HG02852 (cell line): ENCODE measurements at regions not wholly inside any gene's neighbourhood (a gene's known extent, or its start where the extent isn't known, plus 50 kb on each side); places are given as distances from the start of the nearest gene placed in this dataset.
"Not testable (repeated sequence)": the region's sequence is repeated elsewhere in the genome, so short reads cannot be mapped to it uniquely, and the experiment has no call there.

Experiments used
- ATAC-seq: cut with Tn5 transposase; IDR thresholded peaks from one replicate; pipeline ENCODE4 v1.9.1; 2021; ENCODE audit warnings: mild to moderate bottlenecking, moderate library complexity; ENCODE audit not compliant: unreplicated experiment

DNA sequence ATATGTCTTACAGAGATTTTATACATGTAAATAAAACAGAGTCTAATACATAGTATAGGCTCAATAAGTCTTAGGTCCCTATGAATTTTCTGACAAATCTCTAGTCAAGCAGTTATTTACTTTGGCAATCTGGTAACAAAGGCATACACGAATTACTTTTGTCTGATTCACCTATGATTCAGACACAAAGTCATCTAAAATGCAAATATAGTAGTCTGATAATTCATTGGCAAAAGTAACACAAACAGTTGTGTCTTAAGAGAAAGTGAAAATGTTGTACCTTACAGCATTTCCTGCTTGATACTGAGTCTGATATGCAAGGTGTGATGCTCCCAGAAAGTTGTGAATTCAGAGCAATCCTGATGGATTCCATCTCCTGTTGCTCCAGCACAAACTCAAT is 209.4 kb upstream of the PRSS1 start:
- ATAC-seq, result no peak

DNA sequence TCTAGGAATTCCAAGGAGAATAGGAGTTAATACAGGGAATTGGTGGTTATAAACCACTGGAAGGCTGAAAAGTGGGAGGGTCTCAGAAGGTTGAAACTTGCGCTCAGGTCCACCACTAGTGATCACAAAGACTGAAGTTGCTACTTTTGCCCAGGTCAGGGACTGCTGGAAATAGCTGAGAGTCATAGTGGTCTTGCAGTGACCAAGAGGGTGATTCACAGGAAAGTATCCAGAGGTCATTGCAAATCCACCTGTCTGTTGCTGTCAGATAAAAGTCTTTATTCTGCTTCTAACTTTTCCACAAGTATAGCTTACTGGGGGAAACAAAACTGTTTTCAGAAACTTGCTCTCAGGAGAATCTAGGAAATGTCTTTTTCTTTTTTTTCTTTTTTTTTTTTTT is 211.5 kb upstream of the PRSS1 start:
- no peak for ATAC-seq

- ATAC-seq, result peak; percentile 95
These were observed 214.0 kb upstream of the PRSS1 start for GRCh38 chr7:142535123-142535779.

DNA sequence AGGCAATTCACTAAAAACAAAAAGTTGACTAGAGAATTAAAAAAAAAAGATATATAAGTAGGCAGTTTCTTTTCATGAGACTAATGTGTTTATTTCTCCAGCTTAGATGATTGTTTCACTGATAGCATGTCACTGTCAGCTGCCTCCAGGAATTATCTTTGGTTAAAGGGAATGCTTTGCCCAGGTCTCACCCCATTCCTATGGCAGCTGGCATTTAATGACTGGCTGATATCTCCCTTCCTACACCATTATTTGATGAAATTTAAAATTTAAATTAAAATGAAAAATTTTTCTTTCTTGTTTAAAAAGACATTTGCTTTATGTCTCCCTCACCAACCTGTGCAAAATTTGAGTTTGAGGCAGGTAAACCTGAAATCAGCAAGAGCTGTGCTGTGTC is 214.5 kb upstream of the PRSS1 start:
- no peak for ATAC-seq

- no peak for ATAC-seq
These were observed 215.4 kb upstream of the PRSS1 start for GRCh38 chr7:142533920-142534319.

- no peak for ATAC-seq
These were observed 219.7 kb upstream of the PRSS1 start for GRCh38 chr7:142529591-142529990.

GRCh38 chr7:142528608-142529408 is 220.5 kb upstream of the PRSS1 start:
- ATAC-seq, result no peak

DNA sequence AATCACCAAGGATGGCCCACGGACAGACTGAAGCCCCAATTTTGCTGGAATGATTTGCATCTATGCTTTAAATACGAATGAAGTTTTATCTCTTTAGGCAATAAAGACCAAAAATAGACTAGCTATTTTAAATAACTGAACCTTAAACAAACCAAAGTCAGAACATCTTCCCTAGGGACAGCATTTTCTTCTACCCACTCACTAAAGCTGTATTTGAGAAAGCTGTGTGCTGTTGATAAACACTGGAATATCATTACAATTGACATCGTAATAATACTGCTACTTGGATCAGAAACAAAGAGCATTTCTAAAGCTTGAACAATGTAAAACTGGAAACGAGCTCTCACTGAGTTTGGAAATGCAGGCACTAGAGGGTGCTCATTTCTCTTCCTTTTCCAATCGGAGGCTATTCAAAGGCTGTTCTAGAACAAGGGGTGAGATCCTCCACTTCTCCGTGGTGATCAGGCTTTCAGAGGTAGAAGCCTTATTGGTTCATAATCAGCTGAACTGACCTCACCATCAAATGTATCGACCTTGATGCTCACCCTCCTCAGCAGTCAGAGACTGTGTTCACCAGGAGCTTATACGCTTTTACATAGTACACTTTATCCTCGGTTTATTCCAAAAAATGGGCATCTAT is 225.3 kb upstream of the PRSS1 start:
- no peak for ATAC-seq

DNA sequence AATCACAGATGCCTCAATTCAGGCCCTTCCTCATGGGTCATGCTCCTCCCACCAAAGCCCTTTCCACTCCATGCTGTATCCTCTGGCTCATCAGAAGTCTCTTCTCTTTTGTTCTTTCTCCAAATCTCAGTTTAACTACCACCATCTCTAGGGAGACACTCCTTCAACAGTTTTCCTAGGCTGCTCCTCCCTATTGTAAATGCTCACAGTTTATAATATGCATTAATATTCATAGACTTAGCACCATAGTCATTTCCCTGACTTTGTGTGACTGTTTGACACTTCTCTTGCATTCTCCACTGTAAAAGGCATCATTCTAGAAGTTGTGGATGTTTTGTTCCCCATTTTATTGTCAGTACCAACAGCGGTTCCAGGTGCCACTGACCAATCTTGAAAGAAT is 226.5 kb upstream of the PRSS1 start:
- no peak for ATAC-seq

DNA sequence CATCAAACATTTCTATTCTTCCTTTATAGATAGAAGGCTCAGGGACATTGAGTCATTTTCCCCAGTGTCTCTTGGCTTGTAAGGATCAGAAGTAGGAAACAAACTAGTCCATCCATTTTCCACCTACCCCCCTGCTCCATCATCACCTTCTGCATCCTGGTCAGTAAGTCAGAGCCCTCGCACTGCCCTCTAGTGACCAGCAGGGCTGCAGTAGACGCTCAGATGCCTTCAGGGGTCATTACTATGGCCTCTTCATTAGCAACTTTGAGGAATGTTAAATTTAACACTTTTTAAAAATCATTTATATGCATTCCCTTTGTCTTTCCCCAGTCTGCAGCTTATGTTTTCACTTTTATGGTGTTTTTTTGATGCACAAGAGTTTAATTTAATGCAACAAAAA is 228.4 kb upstream of the PRSS1 start:
- not testable (repeated sequence) for ATAC-seq

DNA sequence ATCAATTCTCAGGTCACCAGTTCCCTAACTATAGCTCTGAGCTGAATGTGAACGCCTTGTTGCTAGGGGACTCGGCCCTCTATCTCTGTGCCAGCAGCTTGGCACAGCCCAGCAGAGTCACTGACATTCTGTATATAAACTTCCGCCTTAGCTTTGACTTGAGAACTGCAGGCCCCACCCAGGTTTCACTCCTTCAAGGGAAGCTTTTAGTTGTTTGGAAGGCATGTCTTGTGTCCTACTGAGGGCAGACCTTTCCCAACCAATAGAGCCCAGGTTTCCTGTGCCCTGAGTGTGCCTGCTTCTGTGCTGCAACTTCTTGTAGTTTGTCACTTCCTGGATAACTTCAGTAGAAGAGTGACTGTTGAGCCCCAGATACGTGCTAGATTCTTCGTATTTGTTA is 228.8 kb upstream of the PRSS1 start:
- ATAC-seq, result not testable (repeated sequence)

GRCh38 chr7:142519079-142520078 is 229.9 kb upstream of the PRSS1 start:
- ATAC-seq, result no peak

- peak; percentile 93 for ATAC-seq
These were observed 233.2 kb upstream of the PRSS1 start for GRCh38 chr7:142516038-142516501.

DNA sequence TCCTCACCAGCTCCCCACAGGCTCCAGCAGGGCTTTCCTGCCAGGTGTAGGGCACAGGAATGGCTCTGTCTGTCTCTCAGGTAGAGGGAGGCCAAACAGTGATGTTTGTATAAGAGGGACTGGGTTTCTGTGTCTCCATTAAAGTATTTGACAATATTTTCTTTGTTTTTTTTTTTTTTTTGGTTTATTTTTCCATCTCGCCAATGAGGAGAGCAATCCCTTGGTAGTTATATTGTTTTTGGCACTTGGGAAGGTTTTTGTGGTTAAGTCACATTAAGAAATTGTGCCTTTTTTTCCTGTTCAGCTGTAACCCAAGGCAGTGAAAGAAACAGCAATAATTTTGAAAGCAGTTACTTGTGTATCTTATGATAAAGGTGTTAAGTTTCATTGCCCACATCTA is 234.6 kb upstream of the PRSS1 start:
- not testable (repeated sequence) for ATAC-seq

- ATAC-seq, result no peak
These were observed 235.9 kb upstream of the PRSS1 start for GRCh38 chr7:142513178-142513955.

DNA sequence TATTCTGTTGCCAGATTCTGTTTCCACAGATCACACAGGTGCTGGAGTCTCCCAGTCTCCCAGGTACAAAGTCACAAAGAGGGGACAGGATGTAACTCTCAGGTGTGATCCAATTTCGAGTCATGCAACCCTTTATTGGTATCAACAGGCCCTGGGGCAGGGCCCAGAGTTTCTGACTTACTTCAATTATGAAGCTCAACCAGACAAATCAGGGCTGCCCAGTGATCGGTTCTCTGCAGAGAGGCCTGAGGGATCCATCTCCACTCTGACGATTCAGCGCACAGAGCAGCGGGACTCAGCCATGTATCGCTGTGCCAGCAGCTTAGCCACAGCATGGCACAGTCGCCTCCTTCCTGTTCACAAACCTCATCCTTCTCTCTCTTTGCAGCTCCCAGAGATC is 237.5 kb upstream of the PRSS1 start:
- ATAC-seq, result no peak

GRCh38 chr7:142511374-142511773 is 237.9 kb upstream of the PRSS1 start:
- no peak for ATAC-seq

- not testable (repeated sequence) for ATAC-seq
These were observed 240.0 kb upstream of the PRSS1 start for GRCh38 chr7:142509235-142509634.

- no peak for ATAC-seq
These were observed 241.0 kb upstream of the PRSS1 start for GRCh38 chr7:142508251-142508650.

DNA sequence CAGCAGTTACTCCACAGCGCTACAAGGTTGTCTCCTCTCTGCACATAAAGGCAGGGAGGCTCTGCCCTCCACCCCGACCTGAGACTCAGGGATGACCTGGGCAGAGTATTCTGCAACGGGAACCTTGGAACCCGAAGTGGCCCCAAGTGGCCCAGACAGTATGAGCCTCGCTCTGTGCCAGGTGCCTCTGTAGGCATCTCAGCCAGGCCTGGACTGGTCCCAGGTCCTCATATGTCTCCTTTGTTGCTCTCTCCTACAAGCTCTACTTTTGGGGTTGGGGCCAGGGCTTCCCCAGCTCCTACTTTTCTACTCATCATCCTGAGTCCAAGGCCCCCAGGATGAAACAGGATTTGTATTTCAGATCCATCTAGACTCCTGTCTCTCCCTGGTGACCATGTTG is 241.5 kb upstream of the PRSS1 start:
- no peak for ATAC-seq
